Ovary (tissue), 7 donors: ENCODE measurements at regions not wholly inside any gene's neighbourhood (a gene's known extent, or its start where the extent isn't known, plus 50 kb on each side); places are given as distances from the start of the nearest gene placed in this dataset.

Source experiments
- DNase-seq, 5 donors: peaks; one replicate each; pipeline ENCODE4 v3.0.0-alpha.2; 2019 to 2020
- H3K27ac ChIP-seq, 2 donors: fragments of 200-600 bp; one replicate each; pipeline versions ENCODE4 v1.5.1 to v1.8.0; 2019 to 2022
- H3K27me3 ChIP-seq: fragments of 200-600 bp; one replicate; pipeline ENCODE4 v1.8.0; 2022
- H3K36me3 ChIP-seq: fragments of 200-600 bp; sonication (generic); one replicate; pipeline ENCODE4 v1.5.1; 2019
- H3K4me1 ChIP-seq: one replicate; pipeline ENCODE4 v1.8.1; 2013; ENCODE audit warnings: mild to moderate bottlenecking, moderate library complexity; ENCODE audit not compliant: insufficient read depth
- H3K4me3 ChIP-seq: fragments of 200-600 bp; sonication (generic); one replicate; pipeline ENCODE4 v1.5.1; 2017
- H3K9me3 ChIP-seq, 2 donors: fragments of 200-600 bp in 1 of 2; sonication (generic) in 1 of 2; one replicate each; pipeline versions ENCODE4 v1.5.1 to v1.8.1; 2013 to 2019; ENCODE audit warnings: mild to moderate bottlenecking in 1 of 2, moderate library complexity in 1 of 2
- CTCF ChIP-seq, 3 donors: fragments of 450-650 bp in 2 of 3; fragments of 200-600 bp in 1 of 3; IDR thresholded peaks; one replicate each; pipeline versions ENCODE4 v1.5.1 to v1.8.0; 2016 to 2022; ENCODE audit warnings: antibody characterized with exemption in 3 of 3, mild to moderate bottlenecking in 1 of 3
- EP300 ChIP-seq: sonication (generic); formaldehyde crosslinking; IDR thresholded peaks from one replicate; pipeline ENCODE4 v1.6.1; 2017; ENCODE audit warnings: antibody characterized with exemption
- POLR2A ChIP-seq: fragments of 450-650 bp; IDR thresholded peaks from one replicate; pipeline ENCODE4 v1.6.1; 2017; ENCODE audit warnings: antibody characterized with exemption, mild to moderate bottlenecking, moderate library complexity
- WGBS, 3 donors: extraction: QIAGEN DNeasy Blood & Tissue Kit in 1 of 3; methylation state at CpG; one replicate each; pipeline versions ENCODE4 v1.1.5 to v1.1.7; 2013 to 2017; 5-methylcytosine and 5-hydroxymethylcytosine counted together
- intact Hi-C, 4 donors: fragments of 100-400 bp; cut with DNase I; formaldehyde crosslinking; loops; one replicate each; pipeline versions ENCODE4 v1.11.0 to v1.15.1; 2022 to 2023
- donor health status: DM: no; HTN: no; CAD: no; lungs with moderate emphysema.
- donor health status: DM: no; HTN: no; CAD: no.
- donor health status: Bipolar disorder and iron deficiency.
- donor health status: DM: no; HTN: no; CAD: no.
- donor health status: DM: yes; HTN: yes; CAD: no.

DNA sequence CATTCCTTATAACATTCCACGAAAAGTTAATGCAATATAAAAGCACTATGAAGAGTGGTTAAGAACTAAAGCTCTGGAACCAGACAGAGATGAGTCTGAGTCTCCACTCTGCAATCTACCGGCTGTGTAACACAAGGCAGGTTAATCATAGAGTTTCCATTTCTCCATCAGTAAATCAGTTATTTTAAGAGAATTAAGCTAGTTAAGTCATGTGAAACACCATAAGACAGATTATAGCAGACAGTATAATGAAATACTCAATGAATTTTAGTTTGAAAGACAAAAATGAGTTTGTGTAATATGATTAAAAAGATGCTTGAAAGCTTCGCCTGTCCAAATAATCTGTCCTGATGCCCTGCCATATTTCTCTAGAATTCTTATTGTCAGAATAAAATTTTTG, 282.6 kb upstream of the ACTRT1 start:
- no peaks in the 10 kb centered on the region for H3K9me3 ChIP-seq
- H3K27me3 ChIP-seq, result no peaks in the 10 kb centered on the region
- TF ChIP-seq CTCF (IDR thresholded peaks at IDR 0.05) (no peak), POLR2A (no peak), EP300 (no peak)
- no peak overlapping the region for H3K4me3 ChIP-seq
- DNase-seq, result no peak
- H3K36me3 ChIP-seq, result no peaks in the 10 kb centered on the region
- no peak overlapping the region for H3K27ac ChIP-seq
- intact Hi-C loops, result no loop called here
- no peaks in the 10 kb centered on the region for H3K4me1 ChIP-seq
- WGBS, 3 donors, result 68 to 81% (median 80%) methylated on average over 3 of the region's 3 CpGs

DNA sequence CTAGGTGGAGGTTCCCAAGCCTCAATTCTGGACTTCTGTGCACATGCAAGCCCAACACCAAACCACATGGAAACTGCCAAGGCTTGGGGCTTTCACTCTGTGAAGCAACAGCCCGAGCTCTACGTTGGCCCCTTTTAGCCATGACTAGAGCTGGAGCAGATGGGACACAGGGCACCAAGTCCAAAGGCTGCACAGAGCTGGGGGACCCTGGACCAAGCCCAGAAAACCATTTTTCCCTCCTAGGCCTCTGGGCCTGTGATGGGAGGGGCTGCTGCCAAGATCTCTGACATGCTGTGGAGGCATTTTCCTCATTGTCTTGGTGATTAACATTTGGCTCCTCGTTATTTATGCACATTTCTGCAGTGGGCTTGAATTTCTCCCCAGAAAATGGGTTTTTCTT, 258.7 kb upstream of the ACTRT1 start:
- DNase-seq, result no peak
- H3K36me3 ChIP-seq, result no peaks in the 10 kb centered on the region
- intact Hi-C loops, result no loop called here
- no peak overlapping the region for H3K4me3 ChIP-seq
- no peaks in the 10 kb centered on the region for H3K9me3 ChIP-seq
- H3K4me1 ChIP-seq, result no peaks in the 10 kb centered on the region
- TF ChIP-seq CTCF (IDR thresholded peaks at IDR 0.05) (no peak), EP300 (no peak), POLR2A (no peak)
- WGBS, 3 donors, result 45 to 55% (median 53%) methylated on average over 3 of the region's 3 CpGs
- H3K27ac ChIP-seq, result no peak overlapping the region
- no peaks in the 10 kb centered on the region for H3K27me3 ChIP-seq

DNA sequence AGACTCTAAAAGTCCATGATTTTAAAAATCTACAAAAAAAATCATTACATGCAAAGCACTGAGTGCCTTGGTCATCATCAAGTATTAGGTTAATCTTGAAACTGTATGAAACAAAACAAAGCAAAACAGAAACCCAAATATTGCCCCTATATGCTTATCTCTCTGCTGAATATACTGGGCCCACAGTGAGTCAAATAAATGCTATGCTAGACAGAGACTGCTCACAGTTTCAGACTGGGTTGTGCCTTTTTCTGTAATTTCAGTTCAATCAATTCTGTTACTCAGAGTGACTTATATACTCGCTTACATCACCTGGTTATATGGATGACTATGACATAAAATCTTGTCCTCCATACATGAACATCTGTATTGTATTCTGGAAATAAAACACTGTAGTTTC, 257.1 kb upstream of the ACTRT1 start:
- TF ChIP-seq POLR2A (no peak), CTCF (IDR thresholded peaks at IDR 0.05) (no peak)
- 58 to 63% (median 58%) methylated on average over 1 of the region's 1 CpG for WGBS, 3 donors
- Histone ChIP-seq H3K4me1 (no peaks in the 10 kb centered on the region), H3K36me3 (no peaks in the 10 kb centered on the region), H3K9me3 (no peaks in the 10 kb centered on the region), H3K27me3 (no peaks in the 10 kb centered on the region), H3K27ac (no peak overlapping the region), H3K4me3 (no peak overlapping the region)
- intact Hi-C loops, result no loop called here
- DNase-seq, result no peak

DNA sequence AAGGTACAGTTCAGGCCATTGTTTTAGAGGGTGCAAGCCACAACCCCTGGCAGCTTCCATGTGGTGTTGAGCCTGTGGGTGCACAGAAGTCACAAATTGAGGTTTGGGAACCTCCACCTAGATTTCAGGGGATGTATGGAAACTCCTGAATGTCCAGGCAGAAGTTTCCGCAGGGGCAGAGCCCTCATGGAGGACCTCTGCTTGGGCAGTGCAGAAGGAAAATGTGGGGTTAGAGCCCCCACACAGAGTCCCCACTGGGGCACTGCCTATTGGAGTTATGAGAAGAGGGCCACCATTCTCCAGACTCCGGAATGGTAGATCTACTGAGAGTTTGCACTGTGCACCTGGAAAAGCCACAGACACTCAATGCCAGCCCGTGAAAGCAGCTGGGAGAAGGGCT, 242.0 kb upstream of the ACTRT1 start:
- no peak for DNase-seq
- intact Hi-C loops, result no loop called here
- H3K36me3 ChIP-seq, result no peaks in the 10 kb centered on the region
- no peak for TF ChIP-seq CTCF (IDR thresholded peaks at IDR 0.05)
- no peak for TF ChIP-seq POLR2A
- TF ChIP-seq EP300, result no peak
- 79 to 86% (median 80%) methylated on average over 3 of the region's 3 CpGs for WGBS, 3 donors
- H3K27me3 ChIP-seq, result no peaks in the 10 kb centered on the region
- H3K4me1 ChIP-seq, result no peaks in the 10 kb centered on the region
- no peaks in the 10 kb centered on the region for H3K9me3 ChIP-seq
- H3K27ac ChIP-seq, result no peak overlapping the region
- H3K4me3 ChIP-seq, result no peak overlapping the region

DNA sequence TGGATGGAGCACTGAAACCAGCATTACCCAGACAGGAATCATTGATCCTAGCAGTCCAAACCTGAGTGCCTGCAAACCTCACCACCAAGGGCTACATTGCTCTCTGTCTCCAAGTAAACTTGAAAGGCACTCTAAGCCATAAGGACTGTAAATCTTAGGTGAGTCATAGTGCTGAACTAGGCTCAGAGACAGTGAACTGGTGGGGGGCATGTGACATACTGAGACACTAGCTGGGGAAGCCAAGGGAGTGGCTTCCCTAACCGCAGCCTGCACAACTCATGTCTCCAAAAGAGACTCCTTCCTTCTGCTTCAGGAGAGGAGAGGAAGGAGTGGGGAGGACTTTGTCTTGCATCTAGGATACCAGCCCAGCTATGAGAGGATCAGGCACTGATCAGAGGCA, 235.5 kb upstream of the ACTRT1 start:
- Histone ChIP-seq H3K36me3 (no peaks in the 10 kb centered on the region), H3K4me1 (no peaks in the 10 kb centered on the region), H3K4me3 (no peak overlapping the region), H3K27me3 (peaks cover under 1% of the 10 kb centered on the region), H3K27ac (no peak overlapping the region), H3K9me3 (no peaks in the 10 kb centered on the region)
- TF ChIP-seq EP300 (no peak), CTCF (IDR thresholded peaks at IDR 0.05) (no peak), POLR2A (no peak)
- WGBS, 3 donors, result 80 to 94% (median 82%) methylated on average over 1 of the region's 1 CpG
- DNase-seq, result no peak
- intact Hi-C loops, result no loop called here
